Activated CD4-positive, alpha-beta T cell treated with anti-CD3 and anti-CD28 coated beads, Interleukin-2, amount 50 U/mL, for 24 hours (primary cell): ENCODE measurements at regions not wholly inside any gene's neighbourhood (a gene's known extent, or its start where the extent isn't known, plus 50 kb on each side); places are given as distances from the start of the nearest gene placed in this dataset.

Source experiments
- DNase-seq, 2 donors: peaks; one replicate each; pipeline ENCODE4 v3.0.0-alpha.2; 2020; ENCODE audit warnings: low read depth in 1 of 2, low spot score in 1 of 2

DNA sequence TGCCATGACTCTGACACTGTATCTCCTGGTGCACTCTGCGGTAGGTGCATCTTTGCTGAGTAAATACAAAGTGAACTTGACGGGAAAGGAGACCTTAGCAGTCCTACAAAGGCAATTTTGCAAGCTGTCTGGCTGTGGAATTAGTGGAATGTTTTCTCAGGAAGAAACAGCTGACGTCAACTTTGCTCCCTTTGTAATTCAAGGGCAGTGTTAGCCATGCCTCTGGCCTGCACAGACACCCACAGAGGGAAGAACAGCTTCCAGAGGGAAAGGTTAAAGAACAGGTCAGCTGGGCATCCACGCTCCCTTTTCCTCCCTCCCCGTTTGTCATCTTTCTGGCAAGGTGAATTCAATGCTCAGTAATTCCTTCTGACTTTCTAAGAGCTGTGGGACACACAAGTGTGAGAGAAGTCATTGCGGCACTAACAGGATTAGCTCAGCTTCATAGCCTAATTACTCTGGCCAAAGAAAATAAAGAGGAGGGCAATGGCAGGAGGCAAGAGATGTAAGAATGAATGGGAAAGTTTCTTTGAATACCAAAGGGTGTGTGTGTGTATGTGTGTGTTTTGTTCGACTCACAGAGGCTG lies 476.9 kb upstream of the GOT2 start:
- DNase-seq: no peak

DNA sequence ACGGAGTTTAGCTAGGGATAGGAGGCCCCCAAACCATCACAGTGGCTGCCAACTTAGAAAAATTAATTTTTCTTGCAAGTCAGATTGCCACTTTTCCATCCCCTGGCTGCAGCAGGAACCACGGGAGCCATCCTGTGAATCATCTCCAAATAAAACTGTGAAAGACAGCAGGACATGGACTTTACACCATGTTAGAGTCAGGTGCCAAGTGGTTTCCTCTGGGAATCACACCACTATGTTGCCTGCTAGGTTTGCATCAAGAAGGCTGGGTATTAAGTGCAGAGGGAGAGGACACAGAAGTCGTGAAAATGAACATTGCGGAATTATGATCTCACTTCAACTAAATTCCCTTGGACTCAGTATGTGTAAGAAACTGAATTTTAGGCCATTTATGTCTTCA lies 471.3 kb upstream of the GOT2 start:
- no peak for DNase-seq

DNA sequence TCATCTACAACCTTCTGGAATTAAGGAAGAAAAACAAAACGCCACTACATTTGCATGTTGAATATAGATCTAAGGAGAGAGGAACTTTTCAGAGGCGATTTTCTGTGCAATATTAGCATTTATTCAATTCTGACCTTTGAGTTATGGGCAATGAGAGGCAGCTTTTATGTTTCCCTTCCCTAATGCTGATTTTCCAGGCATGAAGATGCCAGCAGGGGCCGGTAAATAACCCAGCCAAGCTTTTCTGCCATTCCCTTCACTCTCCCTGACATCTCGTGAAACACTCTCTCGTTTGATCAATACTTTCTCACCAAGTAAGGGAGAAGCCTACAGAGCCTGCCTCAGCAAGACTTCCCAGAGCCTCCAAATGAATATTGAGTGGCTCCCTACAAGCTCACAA lies 470.5 kb upstream of the GOT2 start:
- no peak for DNase-seq

DNA sequence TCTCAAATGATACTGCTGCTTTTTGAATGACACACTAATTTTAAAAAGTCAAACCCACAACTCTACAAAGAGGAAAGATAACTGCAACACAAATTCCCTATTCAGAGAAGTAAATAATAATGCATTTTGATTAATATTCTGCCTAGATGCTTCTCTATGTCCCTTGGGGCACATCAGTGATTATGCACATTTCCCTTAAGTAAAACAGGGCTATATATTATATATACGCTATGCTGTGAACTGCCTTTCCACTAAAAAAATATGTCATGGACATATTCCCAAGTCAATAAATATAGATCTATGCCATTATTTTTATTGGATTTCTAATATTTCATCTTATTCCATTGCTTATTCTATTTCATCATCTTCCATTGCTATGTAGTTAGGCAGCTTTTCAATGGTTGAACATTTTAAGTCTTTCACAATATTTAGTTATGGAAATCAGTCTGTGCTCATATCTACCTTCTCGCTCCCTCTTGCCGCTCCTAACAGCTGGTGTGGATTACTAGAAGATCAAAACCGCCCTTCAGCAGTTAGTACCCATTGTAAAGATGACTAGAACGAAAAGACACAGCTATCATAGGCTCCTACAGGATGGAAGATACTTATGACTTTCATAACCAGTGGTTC lies 468.2 kb upstream of the GOT2 start:
- no peak for DNase-seq

DNA sequence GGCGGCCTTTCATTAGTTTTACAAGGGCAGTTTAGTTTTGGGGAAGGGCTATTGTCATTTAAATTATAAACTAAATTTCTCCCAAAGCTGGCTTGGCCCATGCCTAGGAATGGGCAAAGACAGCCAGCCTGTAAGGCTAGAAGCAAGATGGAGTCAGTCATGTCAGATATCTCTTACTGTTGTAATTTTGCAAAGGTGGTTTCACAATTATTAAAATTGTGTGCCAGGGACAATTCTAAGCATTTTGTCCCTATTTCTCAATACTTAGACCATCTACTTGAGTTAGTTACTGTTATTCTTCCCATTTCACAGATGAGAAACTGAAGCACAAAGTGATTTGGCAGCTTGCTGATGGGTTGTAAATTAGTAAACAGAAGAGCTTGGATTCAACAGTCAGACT lies 467.7 kb upstream of the GOT2 start:
- DNase-seq: no peak

DNA sequence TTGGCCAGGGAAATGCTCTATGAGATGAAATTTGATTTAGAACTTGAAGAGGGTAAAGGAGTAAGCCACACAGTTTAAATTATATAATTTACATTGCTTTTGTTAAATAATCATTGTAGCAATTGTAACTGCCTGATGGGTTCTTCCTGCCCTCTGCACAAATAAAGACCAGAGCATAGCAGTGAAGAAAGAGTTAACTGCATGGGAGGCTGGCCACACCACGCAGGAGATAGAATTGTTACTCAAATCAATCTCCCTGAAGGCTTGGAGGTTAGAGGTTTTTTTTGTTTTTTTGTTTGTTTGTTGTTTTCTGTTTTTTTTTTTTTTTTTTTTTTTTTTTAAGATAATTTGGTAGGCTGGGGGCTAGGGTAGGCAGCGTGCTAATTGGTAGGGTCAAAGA lies 467.0 kb upstream of the GOT2 start:
- no peak for DNase-seq

DNA sequence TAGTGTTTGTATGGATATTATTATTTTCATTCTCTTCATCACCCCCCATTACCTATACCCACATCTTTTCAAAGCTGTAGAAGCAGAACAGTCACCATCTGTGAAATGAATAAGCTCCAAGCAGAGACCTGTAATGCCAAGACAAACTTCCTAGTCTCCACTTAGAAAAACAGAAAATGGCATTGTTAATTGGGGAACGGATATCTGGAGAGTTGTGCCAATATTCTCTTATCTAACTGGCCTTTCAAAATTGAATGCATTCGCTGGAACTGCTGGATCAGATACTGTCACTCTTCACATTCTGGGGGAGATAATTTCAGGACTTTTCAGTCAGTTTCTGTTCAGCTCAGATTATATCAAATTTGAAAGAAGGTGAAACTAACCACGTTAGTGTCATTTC lies 464.4 kb upstream of the GOT2 start:
- DNase-seq: no peak

DNA sequence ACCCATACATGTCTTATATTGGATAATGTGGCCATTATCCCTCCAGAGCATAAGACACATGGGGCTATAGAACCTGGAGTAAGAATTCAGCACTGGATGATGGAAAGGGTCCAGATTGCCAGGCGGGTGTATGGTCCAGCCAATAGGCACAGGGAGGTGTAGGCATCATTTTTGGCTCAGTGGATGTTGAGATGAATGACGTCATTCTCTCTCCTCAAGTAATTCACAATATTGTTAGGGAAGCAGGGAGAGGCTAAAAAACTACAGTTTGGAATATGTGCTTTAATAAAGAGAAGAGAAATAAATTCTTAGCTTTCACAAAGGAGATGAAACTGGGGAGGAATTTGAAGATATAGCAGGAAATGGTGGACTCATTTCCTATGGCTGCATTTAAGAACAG lies 461.1 kb upstream of the GOT2 start:
- DNase-seq: no peak

DNA sequence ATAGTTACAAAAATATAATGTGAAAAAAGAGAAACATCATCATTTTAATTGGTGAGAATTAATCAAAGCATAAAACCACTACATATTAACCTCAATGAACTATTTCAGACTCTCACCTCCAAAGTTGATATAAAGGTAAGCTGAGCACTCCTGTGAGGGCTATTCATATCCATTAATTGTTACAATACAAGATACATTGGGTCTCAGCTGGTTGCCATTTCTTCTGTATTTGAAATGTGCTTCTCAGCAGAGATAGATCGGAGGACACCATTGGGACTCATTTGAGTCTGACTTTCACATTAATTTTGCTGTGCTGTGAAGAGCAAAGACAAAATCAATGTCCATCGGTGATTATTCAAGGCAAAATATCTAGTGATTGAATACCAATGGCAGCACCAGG lies 459.5 kb upstream of the GOT2 start:
- DNase-seq: no peak

DNA sequence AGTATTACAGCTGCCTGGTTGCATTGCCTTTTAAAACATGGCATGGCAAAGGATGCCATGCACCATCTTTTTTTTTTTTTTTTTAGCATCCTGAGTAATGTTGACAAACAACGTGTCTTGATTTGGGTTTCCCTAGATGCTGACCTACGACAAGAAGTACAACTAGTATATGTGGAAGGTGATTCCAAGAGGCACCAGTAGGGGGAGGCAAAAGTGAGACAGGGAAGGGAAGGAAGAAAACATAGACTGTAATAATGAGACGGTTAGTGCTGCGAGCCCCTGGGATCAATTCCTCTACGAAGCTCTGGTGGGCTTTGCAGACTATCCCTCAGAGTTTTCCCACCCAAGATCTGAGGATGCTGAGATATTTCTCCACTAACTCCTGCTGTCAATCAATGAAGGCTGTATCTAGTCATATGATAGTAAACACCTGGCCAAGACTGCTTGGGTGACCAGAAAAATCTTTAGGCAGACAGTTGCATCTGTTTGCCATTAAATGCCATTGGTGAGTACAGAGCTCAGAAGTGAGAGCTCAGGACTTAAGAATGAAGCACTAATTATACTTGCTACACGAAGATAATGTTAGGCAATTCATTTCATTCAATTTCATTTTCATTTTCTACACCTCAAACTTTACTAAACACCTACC lies 458.6 kb upstream of the GOT2 start:
- no peak for DNase-seq

DNA sequence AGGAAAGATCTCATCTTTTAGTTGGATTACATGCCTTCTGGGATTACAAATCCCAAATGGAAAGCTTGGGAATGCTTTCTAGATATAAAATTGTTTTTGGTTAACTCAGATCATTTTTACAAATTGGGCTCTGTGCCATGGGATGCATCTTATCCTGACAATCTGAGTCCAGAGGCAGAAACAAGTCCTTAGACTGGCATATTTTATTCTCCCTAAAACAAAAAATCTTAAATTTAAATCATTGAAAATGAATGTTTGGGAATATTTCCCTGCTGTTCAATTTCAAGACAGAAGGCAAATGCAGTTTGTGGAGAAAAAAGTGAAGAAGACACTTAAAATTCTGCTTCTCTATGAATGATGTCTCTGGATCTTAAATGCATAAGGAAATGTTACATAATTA lies 456.6 kb upstream of the GOT2 start:
- no peak for DNase-seq

DNA sequence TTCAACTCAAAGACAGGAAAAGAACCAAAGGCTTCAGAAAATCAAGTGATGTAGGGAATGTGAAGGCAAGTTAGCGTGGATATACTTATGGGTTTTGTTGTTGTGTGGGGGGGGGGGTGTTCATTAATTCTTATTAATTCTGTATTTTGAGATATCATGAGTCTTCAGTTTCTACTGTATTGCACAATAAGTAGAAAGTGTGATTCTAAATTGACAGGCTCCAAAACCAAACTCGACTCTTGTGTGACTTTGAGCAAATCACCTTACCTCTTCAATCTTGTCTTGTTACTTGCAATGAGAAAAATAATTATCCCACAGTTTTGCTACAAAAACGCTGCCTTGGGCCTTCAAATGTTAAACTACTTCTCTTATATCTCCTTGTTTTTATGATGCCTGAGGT lies 453.9 kb upstream of the GOT2 start:
- DNase-seq: no peak

DNA sequence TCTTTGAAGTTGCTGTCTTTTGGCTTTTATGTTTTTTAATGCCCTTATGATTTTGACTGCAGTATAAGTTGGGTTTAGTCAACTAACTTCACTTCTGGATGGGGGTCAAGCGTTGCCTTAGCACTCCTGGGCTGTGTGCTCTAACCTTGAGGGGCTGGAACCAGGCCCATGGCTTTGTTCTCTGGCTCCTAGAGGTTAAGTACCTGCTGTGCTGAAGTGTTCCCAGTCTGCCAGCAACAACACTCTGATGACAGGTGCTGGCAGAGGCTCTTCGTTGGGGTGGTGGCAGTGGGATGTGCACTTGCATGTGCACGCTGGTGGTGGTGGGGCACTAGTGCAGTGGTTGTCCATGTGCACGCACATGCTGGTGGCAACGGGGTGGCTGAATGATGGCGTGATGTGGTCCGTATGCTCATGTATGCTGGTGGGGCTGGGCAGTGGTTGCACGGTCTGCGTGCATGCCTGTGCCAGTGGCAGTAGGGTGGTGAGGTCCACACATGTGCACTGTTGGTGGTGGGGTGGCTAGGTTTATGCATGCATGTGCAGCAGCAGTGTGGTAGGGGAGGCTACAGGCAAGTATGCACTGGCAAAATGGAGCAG lies 447.8 kb upstream of the GOT2 start:
- DNase-seq: no peak

DNA sequence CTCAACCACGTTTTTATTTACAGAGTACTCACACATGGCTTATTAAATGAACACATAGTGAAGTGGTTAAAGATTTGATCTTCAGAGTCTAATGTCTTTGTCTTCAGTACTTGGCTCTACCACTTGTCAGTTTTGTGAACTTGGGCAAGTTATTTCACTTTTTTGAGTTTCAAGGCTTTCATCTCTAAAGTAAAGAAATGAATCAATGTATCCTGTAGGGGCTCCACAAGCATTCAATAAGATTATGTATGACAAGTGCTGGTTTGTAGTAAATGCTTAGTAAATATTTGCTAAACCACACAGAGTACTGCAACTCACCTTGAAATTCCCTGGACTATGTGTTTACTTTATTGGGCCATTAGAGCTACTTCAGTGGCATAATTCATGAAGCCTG lies 446.0 kb upstream of the GOT2 start:
- no peak for DNase-seq

DNA sequence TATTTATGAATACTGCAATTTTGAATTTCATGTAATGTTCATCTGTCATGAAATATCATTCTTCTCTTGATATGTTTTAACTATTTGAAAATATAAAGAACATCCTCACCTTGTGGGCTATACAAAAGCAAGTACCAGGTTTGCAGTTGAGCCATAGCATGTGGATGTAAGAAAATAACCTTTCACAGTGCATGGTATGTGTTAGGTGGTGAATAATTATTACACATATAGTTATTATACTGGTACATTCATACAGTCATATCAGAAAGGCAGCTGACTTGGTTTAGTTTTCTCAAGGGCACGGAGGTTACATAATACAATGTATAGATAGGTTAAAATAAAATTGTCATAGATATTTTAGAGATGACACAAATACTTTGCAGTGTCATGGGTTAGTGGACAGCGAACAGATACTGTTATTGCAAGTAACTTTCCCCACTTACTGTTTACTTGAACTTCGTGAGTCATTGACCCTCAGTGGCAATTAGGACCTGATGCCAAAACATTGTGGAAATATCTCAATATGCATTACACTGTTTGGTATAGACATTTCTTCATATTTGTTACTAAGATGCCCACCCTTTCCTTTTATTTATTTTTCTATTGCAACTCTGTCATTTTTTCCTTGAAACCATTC lies 445.4 kb upstream of the GOT2 start:
- DNase-seq: no peak

DNA sequence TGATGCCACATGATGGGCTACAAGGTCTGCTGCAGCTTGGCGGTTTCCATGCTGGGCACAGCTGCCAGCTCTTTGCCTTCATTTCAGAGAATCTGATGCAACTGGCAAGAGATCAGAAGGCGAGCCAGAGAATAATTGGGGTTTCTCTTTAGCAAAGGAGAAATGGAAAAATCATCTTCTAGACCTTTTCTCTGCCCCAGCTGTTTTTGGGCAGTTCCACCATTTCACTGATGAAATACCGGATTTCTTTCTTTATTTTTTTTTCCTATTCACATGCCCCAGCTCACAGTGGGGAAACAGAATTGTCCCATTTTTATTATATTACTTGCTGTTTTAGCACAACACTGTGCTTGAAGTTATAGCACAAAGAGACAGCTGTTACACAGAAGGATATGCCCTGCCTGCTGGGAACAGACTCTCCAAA lies 439.3 kb upstream of the GOT2 start:
- no peak for DNase-seq

DNA sequence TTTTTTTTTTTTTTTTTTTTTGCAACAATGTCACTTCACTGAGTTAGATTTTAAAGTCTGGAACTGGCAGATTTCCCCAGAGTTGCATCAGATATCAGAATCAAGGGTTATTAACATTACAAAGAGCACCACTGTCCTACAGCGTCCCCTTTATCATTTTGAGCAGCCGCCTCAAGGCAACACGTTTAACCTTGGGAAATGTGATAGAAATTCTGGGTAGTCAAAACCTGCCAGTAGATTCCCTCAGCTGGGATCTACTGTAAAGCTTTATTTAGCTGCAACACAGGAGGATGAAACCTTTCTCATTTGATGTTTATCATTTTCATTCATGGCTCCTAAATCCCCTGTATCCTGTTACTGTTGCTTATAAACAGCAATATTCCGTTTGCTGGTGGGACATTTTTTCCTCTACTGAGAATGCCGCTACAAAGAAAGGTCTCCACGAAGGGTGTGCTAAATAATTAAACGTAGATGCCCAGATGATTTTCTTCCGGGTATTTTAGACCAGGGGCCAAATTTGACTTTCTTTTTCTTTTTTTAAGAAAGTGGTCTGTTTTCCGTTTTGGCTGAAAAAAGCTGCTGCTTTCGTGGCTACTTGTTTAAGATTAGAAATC lies 436.1 kb upstream of the GOT2 start:
- no peak for DNase-seq

DNA sequence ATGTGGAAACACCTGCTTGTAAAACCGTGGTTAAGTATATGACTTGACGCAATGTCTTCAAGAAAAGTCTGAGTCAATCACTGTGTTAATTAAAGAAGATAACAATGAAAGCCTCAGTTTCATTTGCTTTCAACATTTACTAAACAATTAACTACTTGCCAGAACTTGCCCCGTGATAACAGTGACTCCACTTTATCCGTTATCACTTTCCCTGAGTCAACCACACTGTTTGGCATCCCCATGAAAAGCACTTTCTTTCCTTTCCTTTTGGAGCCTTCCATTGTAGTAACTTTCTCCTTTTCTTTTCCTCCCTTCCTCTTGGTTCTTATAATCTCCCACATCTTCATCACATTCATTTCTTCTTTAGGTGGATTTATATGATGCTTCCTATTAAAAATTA lies 435.1 kb upstream of the GOT2 start:
- no peak for DNase-seq

DNA sequence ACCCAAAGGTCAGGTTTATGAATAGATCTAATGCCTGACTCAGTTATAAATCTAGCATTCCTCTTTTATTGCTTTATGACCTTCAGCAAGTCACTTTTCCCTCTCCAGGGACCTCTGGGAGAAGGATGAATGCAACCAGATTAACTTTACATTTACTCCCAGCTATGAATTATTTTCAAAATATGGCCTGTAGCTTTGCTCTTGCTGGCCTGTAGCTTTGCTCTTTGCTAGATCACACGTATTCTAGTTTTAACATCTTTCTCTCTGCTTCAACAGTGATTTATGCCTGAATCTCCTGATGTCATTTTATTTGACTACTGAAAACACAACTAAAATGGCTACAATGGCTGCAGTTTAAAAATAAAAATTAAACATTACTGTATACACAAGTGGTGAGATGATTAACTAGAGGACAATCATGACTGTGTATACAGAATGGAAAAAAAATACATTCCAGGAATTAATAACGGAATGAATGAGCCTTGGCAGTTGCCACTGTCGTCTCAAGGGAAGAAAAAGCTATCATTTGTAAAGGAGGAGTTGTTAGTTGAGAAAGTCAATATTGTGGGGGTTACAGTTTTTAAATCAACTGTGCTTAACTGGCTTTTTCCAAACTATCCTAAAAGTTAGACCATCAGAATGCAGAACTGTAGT lies 434.5 kb upstream of the GOT2 start:
- no peak for DNase-seq

DNA sequence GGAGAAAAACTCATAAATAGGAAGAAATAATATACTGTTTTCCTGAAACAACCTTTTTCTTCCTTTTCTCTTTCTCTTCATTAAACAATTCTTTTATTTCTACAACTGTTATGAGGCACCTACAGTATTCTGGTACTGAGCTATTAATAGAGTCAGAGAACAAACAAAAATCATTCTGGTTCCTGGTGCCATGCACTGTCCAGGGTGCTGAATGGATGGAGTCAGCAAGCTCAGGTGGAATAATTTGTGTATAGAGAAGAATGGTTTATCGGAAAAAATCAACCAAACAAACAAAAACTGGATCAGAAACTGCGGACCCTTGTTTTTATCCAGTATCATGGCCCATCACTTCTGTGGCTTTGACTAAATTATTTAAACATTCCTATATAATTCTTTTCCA lies 430.3 kb upstream of the GOT2 start:
- no peak for DNase-seq

DNA sequence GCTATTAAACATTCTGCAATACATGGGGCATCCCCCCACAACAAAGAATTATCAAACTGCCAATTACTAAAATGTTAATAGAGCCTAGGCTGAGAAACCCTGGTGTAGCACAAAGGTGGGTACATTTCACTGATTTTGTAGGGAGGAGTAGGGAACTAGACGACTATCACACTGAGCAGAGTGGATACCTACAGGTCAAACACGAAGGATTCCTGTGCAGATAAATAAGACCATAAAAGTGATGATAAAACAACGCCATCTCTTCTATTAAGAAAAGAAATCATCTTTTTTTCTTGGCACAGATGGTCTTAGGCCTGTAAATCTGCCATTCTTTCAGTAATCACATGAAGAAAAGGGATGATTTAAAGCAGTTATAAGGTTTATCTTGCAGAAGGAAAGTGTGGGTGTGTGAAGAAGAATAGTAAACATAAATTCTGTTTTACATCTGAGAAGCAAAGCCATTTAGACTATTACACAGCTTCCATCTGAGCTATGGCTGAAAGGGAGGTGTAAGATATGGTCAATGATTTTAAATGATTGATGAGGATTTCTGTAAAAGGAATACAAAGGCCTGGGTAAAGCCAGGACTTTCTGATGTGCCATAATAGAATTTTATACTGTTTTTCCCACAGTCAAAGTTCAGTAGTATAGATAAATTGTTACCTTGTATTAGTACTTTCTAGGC lies 429.4 kb upstream of the GOT2 start:
- no peak for DNase-seq
